Neutrophil (primary cell): ENCODE measurements at regions not wholly inside any gene's neighbourhood (a gene's known extent, or its start where the extent isn't known, plus 50 kb on each side); places are given as distances from the start of the nearest gene placed in this dataset.

Source experiments
- H3K27ac ChIP-seq: fragments of 200-600 bp; sonication (generic); 2 replicates; pipeline ENCODE4 v1.5.1; 2016; ENCODE audit warnings: mild to moderate bottlenecking, moderate library complexity
- H3K27me3 ChIP-seq: fragments of 200-600 bp; sonication (generic); 2 replicates; pipeline ENCODE4 v1.6.0; 2016; ENCODE audit warnings: mild to moderate bottlenecking
- H3K36me3 ChIP-seq: fragments of 200-600 bp; sonication (generic); 2 replicates; pipeline ENCODE4 v1.5.1; 2017
- H3K4me1 ChIP-seq, 2 experiments: fragments of 200-600 bp in 1 of 2; sonication (generic) in 1 of 2; 1 replicate in 1 of 2; 2 replicates in 1 of 2; pipeline versions ENCODE4 v1.5.1 to v1.6.1; 2013 to 2016; ENCODE audit warnings: low read depth in 1 of 2, low read length in 1 of 2, mild to moderate bottlenecking in 1 of 2, moderate library complexity in 1 of 2; ENCODE audit not compliant: control insufficient read depth in 1 of 2, insufficient read depth in 1 of 2
- H3K4me3 ChIP-seq, 2 experiments: fragments of 200-600 bp in 1 of 2; sonication (generic) in 1 of 2; 1 replicate in 1 of 2; 2 replicates in 1 of 2; pipeline ENCODE4 v1.5.1; 2013 to 2016; ENCODE audit warnings: low read depth in 1 of 2, low read length in 1 of 2, mild to moderate bottlenecking in 1 of 2, moderate library complexity in 1 of 2
- H3K9me3 ChIP-seq: fragments of 200-600 bp; sonication (generic); 2 replicates; pipeline ENCODE4 v1.5.1; 2016
- TF ChIP-seq, protein P1 (sequence below): fragments of 200-600 bp; sonication (generic); IDR thresholded peaks from 2 replicates; pipeline ENCODE4 v1.5.1; 2016; ENCODE audit warnings: antibody characterized with exemption

DNA sequence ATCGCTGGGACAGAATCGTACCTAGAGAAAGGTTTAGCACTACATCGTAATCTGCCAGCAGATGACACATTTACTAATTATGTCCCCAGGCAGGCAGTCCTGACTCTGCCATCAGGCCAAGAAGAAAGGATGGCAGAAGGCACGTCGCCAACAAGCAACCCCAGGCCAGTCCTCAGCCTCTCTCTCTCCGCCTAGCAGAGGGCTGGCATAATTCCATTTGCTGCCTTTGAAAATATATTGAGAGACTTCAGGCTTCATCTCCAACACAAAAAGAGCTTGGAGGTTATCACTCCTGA lies 1517.0 kb downstream of the TBC1D22A start:
- TF ChIP-seq, protein P1, sequence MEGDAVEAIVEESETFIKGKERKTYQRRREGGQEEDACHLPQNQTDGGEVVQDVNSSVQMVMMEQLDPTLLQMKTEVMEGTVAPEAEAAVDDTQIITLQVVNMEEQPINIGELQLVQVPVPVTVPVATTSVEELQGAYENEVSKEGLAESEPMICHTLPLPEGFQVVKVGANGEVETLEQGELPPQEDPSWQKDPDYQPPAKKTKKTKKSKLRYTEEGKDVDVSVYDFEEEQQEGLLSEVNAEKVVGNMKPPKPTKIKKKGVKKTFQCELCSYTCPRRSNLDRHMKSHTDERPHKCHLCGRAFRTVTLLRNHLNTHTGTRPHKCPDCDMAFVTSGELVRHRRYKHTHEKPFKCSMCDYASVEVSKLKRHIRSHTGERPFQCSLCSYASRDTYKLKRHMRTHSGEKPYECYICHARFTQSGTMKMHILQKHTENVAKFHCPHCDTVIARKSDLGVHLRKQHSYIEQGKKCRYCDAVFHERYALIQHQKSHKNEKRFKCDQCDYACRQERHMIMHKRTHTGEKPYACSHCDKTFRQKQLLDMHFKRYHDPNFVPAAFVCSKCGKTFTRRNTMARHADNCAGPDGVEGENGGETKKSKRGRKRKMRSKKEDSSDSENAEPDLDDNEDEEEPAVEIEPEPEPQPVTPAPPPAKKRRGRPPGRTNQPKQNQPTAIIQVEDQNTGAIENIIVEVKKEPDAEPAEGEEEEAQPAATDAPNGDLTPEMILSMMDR, result no peak
- Histone ChIP-seq H3K36me3 (no peaks in the 10 kb centered on the region), H3K4me1 (no peaks in the 10 kb centered on the region)

DNA sequence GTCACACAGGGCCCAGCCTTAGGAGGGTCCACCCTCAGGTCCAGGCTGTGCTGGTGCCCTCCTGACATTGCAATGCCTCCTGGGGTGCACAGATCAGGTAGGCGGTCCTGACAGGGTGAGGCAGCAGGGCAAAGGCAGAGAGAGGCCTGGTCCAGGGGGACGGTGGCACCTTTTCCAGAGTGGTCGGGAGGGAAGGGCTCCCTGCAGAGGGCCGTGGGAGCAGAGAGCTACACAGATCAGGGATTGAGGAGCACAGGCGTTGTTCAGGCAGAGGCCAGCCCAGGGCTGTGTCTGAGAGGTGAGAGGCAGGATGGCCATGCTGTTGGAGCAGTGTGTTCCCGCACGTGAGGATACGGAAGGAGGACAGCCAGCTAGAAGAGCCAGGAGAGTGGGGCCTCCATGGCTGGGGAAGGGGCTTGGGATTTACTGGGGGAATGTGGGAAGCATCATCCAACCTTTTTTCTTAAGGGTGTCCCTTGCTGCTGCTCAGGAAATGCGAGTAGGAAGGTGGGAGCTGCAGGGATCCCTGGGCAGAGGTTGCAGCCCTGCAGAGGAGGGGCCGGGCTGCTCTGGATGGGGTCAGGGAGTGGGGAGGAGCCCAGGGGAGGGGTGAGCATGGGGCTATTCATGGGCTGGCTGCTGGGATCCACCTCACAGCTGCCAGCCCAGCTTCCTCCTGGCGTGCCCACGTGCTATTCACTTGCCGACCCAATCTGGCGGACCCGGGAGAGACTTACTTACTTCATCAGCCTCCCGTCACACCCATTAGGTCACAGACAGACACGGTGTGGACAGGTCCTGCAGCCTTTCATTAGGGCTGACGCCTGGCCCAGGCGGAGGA lies 1516.4 kb downstream of the TBC1D22A start:
- TF ChIP-seq, protein P1, result no peak
- Histone ChIP-seq H3K9me3 (no peaks in the 10 kb centered on the region), H3K27ac (no peak overlapping the region), H3K36me3 (no peaks in the 10 kb centered on the region), H3K27me3 (no peaks in the 10 kb centered on the region), H3K4me3 (no peak overlapping the region), H3K4me1 (no peaks in the 10 kb centered on the region)

More for the DNA sequence above, 1517.0 kb downstream of the TBC1D22A start:
- Histone ChIP-seq H3K4me3 (no peak overlapping the region), H3K9me3 (no peaks in the 10 kb centered on the region), H3K27me3 (no peaks in the 10 kb centered on the region), H3K27ac (no peak overlapping the region)

DNA sequence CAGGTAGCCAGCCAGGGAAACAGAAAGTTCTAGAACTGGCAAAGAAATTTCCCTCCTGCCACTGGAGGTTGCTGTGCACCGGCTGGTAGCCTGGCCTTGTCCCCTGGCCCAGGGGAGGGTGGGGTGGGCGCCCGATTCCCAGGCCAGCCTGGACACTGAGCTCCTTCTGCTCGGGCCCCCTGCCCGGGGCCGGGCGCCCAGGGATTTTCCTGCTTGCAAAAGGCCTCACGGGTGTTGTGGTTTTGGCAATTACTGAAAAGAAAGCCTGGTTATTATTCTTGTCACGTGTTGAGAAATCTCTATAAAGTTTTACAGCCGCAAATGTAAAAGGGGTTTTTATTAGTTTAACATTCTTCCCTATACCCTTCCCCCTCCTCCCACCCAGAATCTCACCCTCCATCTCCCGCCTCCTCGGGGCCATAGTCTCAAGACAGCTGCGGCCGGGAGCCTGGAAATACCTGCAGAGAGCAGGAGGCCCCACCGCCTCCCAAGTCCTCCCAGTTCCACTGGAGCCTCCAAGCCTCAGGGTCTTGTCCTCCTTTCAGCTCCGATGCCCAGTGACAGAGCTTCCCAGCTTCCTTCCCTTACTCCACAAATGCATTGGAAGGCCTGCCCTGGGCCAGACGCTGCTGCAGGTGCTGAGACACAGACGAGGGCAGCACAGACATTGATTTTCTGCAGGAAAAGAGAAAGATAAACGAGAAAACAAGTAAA lies 1515.6 kb downstream of the TBC1D22A start:
- TF ChIP-seq, protein P1, result no peak
- no peaks in the 10 kb centered on the region for H3K27me3 ChIP-seq
- no peaks in the 10 kb centered on the region for H3K36me3 ChIP-seq
- H3K9me3 ChIP-seq, result no peaks in the 10 kb centered on the region
- no peak overlapping the region for H3K4me3 ChIP-seq
- no peak overlapping the region for H3K27ac ChIP-seq
- no peaks in the 10 kb centered on the region for H3K4me1 ChIP-seq

DNA sequence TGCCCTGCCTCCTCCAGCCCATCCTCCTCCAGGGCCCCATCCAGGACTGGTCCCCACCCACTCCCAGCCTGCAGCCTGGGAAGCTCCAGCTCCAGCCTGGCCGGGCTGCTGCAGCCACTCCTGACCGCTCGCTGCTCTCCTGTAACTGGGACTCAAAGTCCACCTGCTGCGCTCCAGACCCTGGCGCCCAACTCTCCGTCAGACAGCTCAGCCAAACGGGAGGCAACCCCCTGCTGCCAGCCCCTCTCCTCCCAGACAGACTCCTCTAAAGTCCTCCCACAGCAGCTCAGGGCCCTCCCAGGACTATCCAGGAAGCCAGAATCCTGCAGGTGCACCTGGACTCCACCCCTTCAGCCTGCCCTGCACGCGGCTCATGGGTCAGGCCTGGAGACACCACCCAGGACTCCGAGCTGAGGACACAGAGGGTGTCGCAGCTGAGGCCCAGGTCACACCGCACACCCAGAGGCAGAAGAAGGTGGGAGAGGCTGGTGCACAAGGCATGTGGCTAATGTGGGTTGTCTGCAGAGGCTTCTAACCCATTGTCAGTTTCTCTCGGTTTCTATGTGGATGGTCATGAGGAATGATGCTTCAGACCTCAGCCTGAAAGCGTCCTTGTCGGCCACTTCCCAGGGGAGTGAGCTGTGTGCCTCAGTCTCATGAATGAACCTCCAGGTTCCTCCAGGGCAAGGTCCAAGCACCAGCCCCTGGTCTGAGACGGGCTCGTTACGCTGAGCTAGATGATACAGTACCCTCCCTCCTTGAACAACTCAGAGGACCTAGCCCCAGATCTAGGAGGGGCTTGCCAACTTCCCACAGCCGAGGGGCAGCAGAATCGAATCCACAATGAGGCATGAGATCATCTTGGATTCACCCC lies 1514.8 kb downstream of the TBC1D22A start:
- Histone ChIP-seq H3K4me1 (no peaks in the 10 kb centered on the region), H3K27me3 (no peaks in the 10 kb centered on the region), H3K27ac (no peak overlapping the region), H3K4me3 (no peak overlapping the region), H3K9me3 (no peaks in the 10 kb centered on the region), H3K36me3 (no peaks in the 10 kb centered on the region)
- TF ChIP-seq, protein P1, result no peak

DNA sequence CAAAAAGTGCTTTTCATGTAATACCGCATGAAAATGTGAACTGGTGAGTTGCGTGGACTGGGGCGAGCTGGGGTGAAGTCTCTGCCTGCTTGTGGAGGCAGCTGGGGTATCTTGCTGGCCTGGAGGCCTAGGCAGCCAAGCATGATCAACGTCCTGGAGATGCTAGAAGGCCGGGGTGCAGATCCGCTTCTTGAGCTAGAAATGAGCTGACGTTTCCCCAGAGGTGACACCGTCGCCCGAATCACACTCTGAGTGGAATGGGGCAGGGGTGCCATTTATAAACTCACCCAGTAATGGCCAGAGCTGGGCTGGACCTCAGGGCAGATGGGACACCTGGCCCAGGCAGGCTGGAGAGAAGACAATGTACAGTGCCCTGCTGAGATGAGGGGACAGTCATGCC lies 1513.0 kb downstream of the TBC1D22A start:
- H3K36me3 ChIP-seq, result no peaks in the 10 kb centered on the region
- no peak overlapping the region for H3K4me3 ChIP-seq
- H3K27me3 ChIP-seq, result no peaks in the 10 kb centered on the region
- TF ChIP-seq, protein P1, result no peak
- no peak overlapping the region for H3K27ac ChIP-seq
- no peaks in the 10 kb centered on the region for H3K9me3 ChIP-seq
- no peaks in the 10 kb centered on the region for H3K4me1 ChIP-seq
